ENCODE measurements at regions not wholly inside any gene's neighbourhood (a gene's known extent, or its start where the extent isn't known, plus 50 kb on each side); places are given as distances from the start of the nearest gene placed in this dataset.

DNA sequence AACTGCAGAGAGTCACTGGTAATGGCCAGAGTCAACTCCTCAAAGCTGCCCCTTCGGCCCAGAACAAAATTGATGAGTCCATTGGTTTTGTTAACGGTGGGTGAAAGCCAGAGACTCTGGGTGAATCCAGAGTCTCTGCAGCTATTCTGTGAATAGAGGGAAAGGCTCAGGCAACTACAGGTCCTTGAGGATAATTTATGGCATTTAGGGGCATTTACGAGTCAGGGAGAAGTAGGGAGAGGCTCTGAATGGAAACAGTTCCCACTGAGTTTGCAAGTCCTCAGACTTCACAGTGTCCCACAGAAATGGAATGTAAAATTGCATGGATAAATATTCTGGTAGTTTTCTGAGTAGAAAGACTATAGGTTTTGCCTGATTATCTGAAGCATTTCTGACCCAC, 257.8 kb downstream of the SEC61B start:
- DNase-seq (ENCODE audit: low spot score in 2 of 2), result no peak
- intact Hi-C loops (cut with DNase I; ENCODE audit: low total_unique reads), result no loop called here
- 76 to 91% methylated on average over 3 of the region's 3 CpGs for WGBS, 2 donors
- H3K4me3 ChIP-seq (ENCODE audit: low read depth, poor library complexity, severe bottlenecking), result no peak overlapping the region
- TF ChIP-seq, protein P1, sequence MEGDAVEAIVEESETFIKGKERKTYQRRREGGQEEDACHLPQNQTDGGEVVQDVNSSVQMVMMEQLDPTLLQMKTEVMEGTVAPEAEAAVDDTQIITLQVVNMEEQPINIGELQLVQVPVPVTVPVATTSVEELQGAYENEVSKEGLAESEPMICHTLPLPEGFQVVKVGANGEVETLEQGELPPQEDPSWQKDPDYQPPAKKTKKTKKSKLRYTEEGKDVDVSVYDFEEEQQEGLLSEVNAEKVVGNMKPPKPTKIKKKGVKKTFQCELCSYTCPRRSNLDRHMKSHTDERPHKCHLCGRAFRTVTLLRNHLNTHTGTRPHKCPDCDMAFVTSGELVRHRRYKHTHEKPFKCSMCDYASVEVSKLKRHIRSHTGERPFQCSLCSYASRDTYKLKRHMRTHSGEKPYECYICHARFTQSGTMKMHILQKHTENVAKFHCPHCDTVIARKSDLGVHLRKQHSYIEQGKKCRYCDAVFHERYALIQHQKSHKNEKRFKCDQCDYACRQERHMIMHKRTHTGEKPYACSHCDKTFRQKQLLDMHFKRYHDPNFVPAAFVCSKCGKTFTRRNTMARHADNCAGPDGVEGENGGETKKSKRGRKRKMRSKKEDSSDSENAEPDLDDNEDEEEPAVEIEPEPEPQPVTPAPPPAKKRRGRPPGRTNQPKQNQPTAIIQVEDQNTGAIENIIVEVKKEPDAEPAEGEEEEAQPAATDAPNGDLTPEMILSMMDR (IDR thresholded peaks at IDR 0.05), result no peak
- TF ChIP-seq POLR2A (IDR thresholded peaks at IDR 0.05), result no peak

DNA sequence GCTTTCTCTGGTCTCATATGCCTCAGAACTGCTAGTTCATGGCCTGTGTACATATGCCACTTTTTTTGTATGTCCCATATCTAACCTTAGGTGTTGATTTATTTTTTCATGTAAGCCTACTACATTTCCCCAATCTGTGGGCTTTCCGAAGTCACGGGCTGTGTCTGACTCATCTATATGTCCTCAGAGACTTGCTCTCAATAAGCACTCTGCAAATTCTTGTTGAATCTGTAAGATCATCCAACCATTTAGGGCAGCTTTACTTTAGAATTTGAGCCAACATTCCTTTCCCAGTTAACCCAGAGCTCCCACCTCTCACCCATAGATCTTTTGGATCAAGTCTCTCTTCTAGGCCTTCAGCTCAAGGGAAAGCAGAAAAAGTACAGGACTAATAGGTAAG, 263.4 kb downstream of the SEC61B start:
- no peak for DNase-seq (ENCODE audit: low spot score in 2 of 2)
- 56 to 89% methylated on average over 2 of the region's 2 CpGs for WGBS, 2 donors
- intact Hi-C loops (cut with DNase I; ENCODE audit: low total_unique reads), result no loop called here
- no peak overlapping the region for H3K4me3 ChIP-seq (ENCODE audit: low read depth, poor library complexity, severe bottlenecking)
- TF ChIP-seq, protein P1 (IDR thresholded peaks at IDR 0.05), result no peak
- TF ChIP-seq POLR2A (IDR thresholded peaks at IDR 0.05), result no peak

DNA sequence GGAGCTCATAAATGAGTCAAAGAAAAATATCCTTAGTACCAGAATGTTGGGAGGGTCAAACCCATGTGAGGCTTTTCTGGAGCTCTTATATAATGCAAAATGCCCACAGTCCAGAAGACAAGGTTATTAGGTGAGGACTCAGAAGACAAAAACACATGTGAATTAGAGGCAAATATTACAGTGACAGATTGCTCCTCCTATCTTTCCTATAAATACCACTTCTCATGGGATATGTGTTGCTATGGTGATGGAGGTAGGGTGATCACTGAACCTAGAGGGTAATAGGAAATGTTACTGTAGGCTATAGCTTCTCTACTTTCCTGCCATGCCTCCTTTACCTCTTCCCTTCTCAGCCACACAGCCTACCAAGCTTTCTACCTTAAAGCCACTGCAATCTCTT, 264.6 kb downstream of the SEC61B start:
- intact Hi-C loops (cut with DNase I; ENCODE audit: low total_unique reads), result no loop called here
- no peak overlapping the region for H3K4me3 ChIP-seq (ENCODE audit: low read depth, poor library complexity, severe bottlenecking)
- no peak for DNase-seq (ENCODE audit: low spot score in 2 of 2)
- no peak for TF ChIP-seq POLR2A (IDR thresholded peaks at IDR 0.05)
- TF ChIP-seq, protein P1 (IDR thresholded peaks at IDR 0.05), result no peak

DNA sequence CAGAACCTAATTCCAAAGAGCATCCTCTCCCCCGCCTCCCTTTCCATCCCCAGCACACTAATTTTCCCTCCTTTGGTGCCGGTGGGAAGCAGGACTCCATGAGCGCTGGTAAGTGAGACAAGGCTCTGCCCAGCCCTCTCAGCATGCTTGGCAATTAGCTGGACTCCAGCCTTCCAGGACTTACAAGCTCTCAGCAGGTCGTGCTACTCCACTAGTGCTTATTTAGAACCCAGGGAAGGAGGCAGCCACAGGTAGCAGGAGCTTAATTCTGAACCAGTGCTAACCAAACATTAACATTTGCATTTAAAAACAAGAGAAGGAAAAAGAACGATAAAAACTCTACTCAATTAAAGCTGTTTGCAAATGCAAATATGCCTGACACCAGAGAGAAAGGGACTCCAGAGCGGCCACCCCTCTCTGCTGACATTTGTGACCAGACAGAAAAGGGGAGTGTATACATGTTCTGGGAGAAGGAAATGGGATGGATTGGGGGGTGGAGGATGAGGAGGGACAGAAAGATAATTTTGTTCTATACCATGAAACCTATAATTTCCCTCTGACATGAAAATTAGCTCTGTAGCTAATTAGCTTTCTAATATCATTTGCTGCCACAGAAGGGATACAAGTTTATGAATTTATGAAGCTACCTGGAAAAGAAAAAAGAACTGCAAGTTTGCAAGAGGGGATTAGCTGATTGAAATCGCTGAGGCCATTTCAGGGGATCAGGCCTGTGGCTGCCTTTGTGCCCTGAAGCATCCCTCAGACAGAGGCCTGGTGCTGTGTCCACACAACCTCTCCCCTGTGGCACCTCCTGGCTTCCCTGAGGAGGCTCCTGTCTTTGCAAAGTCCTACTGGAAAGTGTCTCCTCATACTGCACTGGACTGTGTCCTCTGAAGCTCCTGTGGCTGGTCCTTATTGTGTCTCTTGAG, 266.3 kb downstream of the SEC61B start:
- TF ChIP-seq, protein P1 (IDR thresholded peaks at IDR 0.05), result no peak
- TF ChIP-seq POLR2A (IDR thresholded peaks at IDR 0.05), result no peak
- whole genome bisulfite sequencing, 2 donors, result 81 to 84% methylated on average over 7 of the region's 7 CpGs
- H3K4me3 ChIP-seq (ENCODE audit: low read depth, poor library complexity, severe bottlenecking), result no peak overlapping the region
- intact Hi-C loops (cut with DNase I; ENCODE audit: low total_unique reads), result no loop called here
- no peak for DNase-seq (ENCODE audit: low spot score in 2 of 2)

DNA sequence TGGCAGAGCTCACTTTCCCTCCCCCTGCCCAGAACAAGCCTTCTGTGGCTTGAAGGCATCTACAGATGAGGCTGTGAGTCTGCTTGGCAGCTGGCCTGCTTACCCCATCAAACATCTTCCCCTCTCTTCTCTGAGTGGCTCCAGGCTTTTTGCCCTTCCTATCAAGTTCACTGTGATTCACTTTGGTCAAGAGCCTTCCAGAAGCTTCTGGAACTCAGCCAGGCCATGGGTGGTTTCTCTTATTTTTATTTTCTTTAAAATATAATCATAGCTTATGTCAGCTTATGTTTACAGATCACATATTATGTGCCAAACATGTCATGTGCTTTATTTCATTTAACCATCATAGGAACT, 267.0 kb downstream of the SEC61B start:
- DNase-seq (ENCODE audit: low spot score in 2 of 2), result no peak
- TF ChIP-seq POLR2A (IDR thresholded peaks at IDR 0.05), result no peak
- TF ChIP-seq, protein P1 (IDR thresholded peaks at IDR 0.05), result no peak
- intact Hi-C loops (cut with DNase I; ENCODE audit: low total_unique reads), result no loop called here
- H3K4me3 ChIP-seq (ENCODE audit: low read depth, poor library complexity, severe bottlenecking), result no peak overlapping the region

DNA sequence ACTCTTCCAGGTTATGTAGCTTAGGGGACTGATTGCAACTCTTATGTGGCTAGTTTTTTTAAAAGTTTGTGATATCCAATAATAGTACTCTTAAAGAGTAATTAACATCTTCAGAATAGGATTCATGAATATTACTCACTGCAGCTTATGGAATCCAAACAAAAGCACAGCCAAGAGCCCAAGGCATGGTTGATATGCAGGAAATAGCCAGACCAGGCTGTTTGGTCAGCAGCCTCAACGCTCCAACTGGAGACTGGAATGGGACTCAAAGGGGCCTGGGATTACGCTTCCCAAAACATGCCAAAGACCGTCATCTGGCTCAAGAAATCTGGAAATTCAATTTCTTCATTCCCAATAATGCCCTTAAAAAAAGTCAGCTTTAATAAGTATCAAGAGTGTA, 268.6 kb downstream of the SEC61B start:
- no peak for DNase-seq (ENCODE audit: low spot score in 2 of 2)
- intact Hi-C loops (cut with DNase I; ENCODE audit: low total_unique reads), result no loop called here
- H3K4me3 ChIP-seq (ENCODE audit: low read depth, poor library complexity, severe bottlenecking), result no peak overlapping the region
- no peak for TF ChIP-seq POLR2A (IDR thresholded peaks at IDR 0.05)
- TF ChIP-seq, protein P1 (IDR thresholded peaks at IDR 0.05), result no peak
- WGBS, 2 donors, result 59 to 64% methylated on average over 3 of the region's 3 CpGs
